T-helper 2 cell (primary cell): ENCODE measurements at regions not wholly inside any gene's neighbourhood (a gene's known extent, or its start where the extent isn't known, plus 50 kb on each side); places are given as distances from the start of the nearest gene placed in this dataset.

Experiments used
- DNase-seq, 5 experiments: peaks; one replicate each; pipeline versions ENCODE4 v3.0.0 to v3.0.0-alpha.2; 2012 to 2022

GRCh38 chr9:26483991-26484390 lies 408.6 kb downstream of the CAAP1 start:
- DNase-seq, result no peak

- DNase-seq, result no peak
Measured at GRCh38 chr9:26477963-26478362, 414.6 kb downstream of the CAAP1 start.

- DNase-seq, result no peak
Measured at GRCh38 chr9:26471261-26471660, 421.3 kb downstream of the CAAP1 start.

- DNase-seq, result no peak
Measured at GRCh38 chr9:26470284-26470683, 422.3 kb downstream of the CAAP1 start.

GRCh38 chr9:26463837-26464236 lies 428.8 kb downstream of the CAAP1 start:
- DNase-seq, result no peak

- DNase-seq, result no peak
Measured at GRCh38 chr9:26462751-26463150, 429.9 kb downstream of the CAAP1 start.

- DNase-seq, result no peak
Measured at GRCh38 chr9:26462213-26462612, 430.4 kb downstream of the CAAP1 start.

- no peak for DNase-seq
Measured at GRCh38 chr9:26460624-26461023, 432.0 kb downstream of the CAAP1 start.

GRCh38 chr9:26459959-26460358 lies 432.6 kb downstream of the CAAP1 start:
- no peak for DNase-seq

GRCh38 chr9:26458054-26458453 lies 434.5 kb downstream of the CAAP1 start:
- DNase-seq, result no peak

GRCh38 chr9:26457151-26457550 lies 435.5 kb downstream of the CAAP1 start:
- no peak for DNase-seq

GRCh38 chr9:26439061-26439624 lies 453.5 kb downstream of the CAAP1 start:
- DNase-seq, result no peak

- no peak for DNase-seq
Measured at GRCh38 chr9:26437056-26437711, 455.4 kb downstream of the CAAP1 start.

GRCh38 chr9:26426551-26427131 lies 466.0 kb downstream of the CAAP1 start:
- no peak for DNase-seq

- DNase-seq, result no peak
Measured at GRCh38 chr9:26418480-26418879, 474.1 kb downstream of the CAAP1 start.

- no peak for DNase-seq
Measured at GRCh38 chr9:26415528-26415927, 477.1 kb downstream of the CAAP1 start.

- DNase-seq, result no peak
Measured at GRCh38 chr9:26413611-26414010, 479.0 kb downstream of the CAAP1 start.

- DNase-seq, result no peak
Measured at GRCh38 chr9:26412446-26412845, 480.2 kb downstream of the CAAP1 start.

GRCh38 chr9:26406676-26407075 lies 485.9 kb downstream of the CAAP1 start:
- DNase-seq, result no peak

GRCh38 chr9:26399556-26399955 lies 493.0 kb downstream of the CAAP1 start:
- DNase-seq, result no peak

GRCh38 chr9:26394025-26394424 lies 498.6 kb downstream of the CAAP1 start:
- no peak for DNase-seq

- DNase-seq, result no peak
Measured at GRCh38 chr9:26392639-26393038, 500.0 kb downstream of the CAAP1 start.

GRCh38 chr9:26391036-26391435 lies 501.6 kb downstream of the CAAP1 start:
- DNase-seq, result no peak

GRCh38 chr9:26375448-26375847 lies 517.2 kb downstream of the CAAP1 start:
- DNase-seq, result no peak

- no peak for DNase-seq
Measured at GRCh38 chr9:26373616-26374015, 519.0 kb downstream of the CAAP1 start.
